ENCODE measurements at regions not wholly inside any gene's neighbourhood (a gene's known extent, or its start where the extent isn't known, plus 50 kb on each side); places are given as distances from the start of the nearest gene placed in this dataset.
"Not testable (repeated sequence)": the region's sequence is repeated elsewhere in the genome, so short reads cannot be mapped to it uniquely, and the experiment has no call there.

DNA sequence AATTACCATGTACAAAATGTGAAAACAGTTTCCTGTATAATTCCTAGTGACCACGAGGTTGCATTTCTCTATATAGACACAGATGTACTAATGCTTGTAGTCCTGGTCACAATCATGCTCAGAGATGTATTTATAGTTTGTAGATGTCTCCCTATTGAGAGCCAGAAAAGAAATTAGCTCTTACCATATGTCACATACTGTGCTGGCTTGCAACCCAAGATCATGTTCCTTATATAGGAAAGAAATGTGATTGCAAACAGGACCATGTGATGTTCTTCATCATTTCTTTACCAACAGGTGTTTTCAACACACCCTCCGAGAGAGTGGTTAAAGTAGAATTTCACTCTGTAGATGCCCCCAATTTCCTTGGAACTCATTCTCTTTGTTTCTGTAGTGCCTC, 369.4 kb downstream of the CBLN4 start:
- H3K27me3 ChIP-seq (ENCODE audit: control insufficient read depth, insufficient read depth, low read length) = no peaks in the 10 kb centered on the region
- H3K36me3 ChIP-seq (replicated peaks; ENCODE audit: control insufficient read depth, insufficient read depth, low read length) = no peaks in the 10 kb centered on the region
- H3K4me3 ChIP-seq (ENCODE audit: insufficient read depth, low read depth, low read length) = no peak overlapping the region
- DNase-seq = no peak

DNA sequence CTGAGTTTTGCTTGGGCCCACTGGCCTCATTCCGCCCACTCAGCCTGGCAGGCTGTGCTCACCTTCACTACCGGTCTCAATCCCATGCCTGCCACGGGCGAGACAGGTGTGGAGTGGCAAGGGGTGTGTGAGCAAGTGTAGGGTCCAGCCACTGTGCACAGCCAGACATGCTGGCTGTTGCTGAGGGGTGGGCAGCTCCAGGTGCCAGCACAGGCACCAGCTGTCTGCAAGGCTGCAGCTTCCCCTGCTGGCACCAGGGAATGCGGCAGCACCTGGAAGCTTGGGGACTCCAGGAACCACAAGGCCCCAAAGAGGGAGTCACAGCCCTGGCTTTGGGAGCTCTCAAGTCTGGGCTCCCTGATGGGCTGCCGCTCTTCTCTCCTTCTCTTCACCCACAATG, 372.7 kb downstream of the CBLN4 start:
- no peak overlapping the region for H3K4me3 ChIP-seq (ENCODE audit: insufficient read depth, low read depth, low read length)
- DNase-seq = no peak
- no peaks in the 10 kb centered on the region for H3K36me3 ChIP-seq (replicated peaks; ENCODE audit: control insufficient read depth, insufficient read depth, low read length)
- H3K27me3 ChIP-seq (ENCODE audit: control insufficient read depth, insufficient read depth, low read length) = no peaks in the 10 kb centered on the region

DNA sequence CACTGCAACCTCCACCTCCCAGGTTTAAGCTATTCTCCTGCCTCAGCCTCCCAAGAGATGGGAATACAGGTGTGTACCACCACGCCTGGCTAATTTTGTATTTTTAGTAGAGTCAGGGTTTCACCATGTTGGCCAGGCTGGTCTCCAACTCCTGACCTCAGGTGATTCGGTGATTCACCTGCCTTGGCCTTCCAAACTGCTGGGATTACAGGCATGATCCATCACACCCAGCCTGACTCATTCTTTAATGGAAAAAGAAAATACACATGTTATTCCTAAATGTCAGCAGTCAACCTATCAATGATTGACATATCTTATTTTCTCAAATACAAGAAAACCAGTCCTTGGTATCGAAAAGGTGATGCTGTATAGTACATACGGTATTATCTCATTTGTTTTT, 376.2 kb downstream of the CBLN4 start:
- H3K36me3 ChIP-seq (replicated peaks; ENCODE audit: control insufficient read depth, insufficient read depth, low read length); DNase-seq; H3K4me3 ChIP-seq (ENCODE audit: insufficient read depth, low read depth, low read length); H3K27me3 ChIP-seq (ENCODE audit: control insufficient read depth, insufficient read depth, low read length): not testable (repeated sequence)

DNA sequence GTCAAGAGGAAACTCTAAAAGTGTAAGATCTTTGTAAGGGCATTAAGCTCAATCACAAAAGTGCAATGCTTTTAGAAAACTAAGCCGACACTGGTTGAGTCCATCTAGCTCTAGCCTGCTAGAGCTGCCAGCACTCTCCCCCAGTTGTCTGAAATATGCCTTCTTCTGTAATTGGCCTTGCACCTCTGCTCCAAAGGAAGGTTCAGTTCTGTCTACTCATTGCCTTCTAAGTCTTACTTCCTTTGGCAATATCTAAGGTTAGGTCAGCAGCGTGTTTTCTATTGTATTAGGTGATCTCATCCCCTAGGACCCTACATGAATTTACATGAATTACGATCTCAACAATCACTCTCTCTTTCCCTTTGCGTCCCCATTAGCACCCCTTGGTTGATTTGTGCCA, 378.6 kb downstream of the CBLN4 start:
- no peak for DNase-seq
- H3K27me3 ChIP-seq (ENCODE audit: control insufficient read depth, insufficient read depth, low read length) = no peaks in the 10 kb centered on the region
- no peak overlapping the region for H3K4me3 ChIP-seq (ENCODE audit: insufficient read depth, low read depth, low read length)
- H3K36me3 ChIP-seq (replicated peaks; ENCODE audit: control insufficient read depth, insufficient read depth, low read length) = no peaks in the 10 kb centered on the region

DNA sequence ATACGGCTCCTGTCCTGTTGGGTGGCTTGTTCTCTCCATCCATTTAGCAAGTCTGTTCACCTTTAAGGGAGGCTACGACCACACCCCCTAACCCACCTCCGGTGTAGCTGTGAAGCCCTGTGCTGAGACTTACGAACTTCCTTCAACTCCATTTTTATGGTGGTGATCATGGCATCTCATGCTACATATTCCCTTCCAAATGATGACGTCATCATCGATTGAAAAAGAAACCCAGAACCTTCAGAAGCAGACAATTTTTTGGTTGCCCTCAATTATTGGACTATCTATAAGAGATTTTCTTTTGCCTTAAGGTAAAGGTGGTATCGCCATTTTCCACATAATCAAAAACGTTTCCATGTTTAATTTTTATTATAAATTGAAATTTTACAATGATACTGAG, 389.0 kb downstream of the CBLN4 start:
- H3K36me3 ChIP-seq (replicated peaks; ENCODE audit: control insufficient read depth, insufficient read depth, low read length) = no peaks in the 10 kb centered on the region
- no peak overlapping the region for H3K4me3 ChIP-seq (ENCODE audit: insufficient read depth, low read depth, low read length)
- no peaks in the 10 kb centered on the region for H3K27me3 ChIP-seq (ENCODE audit: control insufficient read depth, insufficient read depth, low read length)
- DNase-seq = no peak

DNA sequence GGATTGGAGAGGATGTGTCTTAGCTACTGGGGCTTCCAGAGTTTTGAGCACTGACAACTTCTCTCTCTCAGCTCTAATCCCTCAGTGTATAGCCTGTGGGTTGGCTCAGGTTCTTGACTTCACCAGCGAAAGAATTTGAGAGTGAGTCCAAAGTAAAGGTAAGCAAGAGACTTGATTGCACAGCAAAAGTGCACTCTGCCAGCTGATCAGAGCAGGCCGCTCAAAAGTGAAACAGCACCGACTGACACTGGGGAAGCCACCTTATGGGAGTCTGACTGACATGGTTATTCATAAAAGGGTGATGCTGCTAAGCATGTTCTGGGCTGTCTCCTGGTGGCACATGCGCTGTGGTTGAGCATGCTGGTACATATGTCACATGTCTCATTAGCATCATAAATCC, 389.5 kb downstream of the CBLN4 start:
- DNase-seq = no peak
- Histone ChIP-seq H3K4me3 (ENCODE audit: insufficient read depth, low read depth, low read length) (no peak overlapping the region), H3K27me3 (ENCODE audit: control insufficient read depth, insufficient read depth, low read length) (no peaks in the 10 kb centered on the region), H3K36me3 (replicated peaks; ENCODE audit: control insufficient read depth, insufficient read depth, low read length) (no peaks in the 10 kb centered on the region)

DNA sequence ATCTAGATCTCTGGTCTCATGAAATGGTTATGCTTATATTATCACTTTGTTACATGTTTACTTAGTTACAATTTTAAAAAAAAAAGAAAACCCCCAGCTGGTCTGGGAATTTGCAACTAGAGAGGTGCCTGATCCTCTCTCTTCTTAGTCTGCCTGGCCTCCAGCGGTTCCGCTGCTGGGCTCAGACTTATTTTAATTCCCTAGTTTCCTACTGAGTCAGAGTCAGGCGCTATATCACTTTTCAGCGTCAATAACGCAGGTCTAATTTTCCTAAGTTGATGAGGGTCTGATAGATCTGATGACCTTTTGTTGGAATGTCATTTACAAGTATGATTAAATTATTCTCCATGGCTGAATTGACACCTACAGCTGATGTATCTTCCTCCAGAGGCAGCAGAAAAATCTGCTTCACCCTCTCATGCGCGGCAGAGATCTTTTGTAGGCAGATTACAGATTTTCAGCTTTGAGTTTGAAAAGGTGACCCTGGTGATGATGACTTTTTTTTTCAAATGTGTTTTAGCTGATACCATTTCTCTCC, 391.0 kb downstream of the CBLN4 start:
- Histone ChIP-seq H3K4me3 (ENCODE audit: insufficient read depth, low read depth, low read length) (no peak overlapping the region), H3K27me3 (ENCODE audit: control insufficient read depth, insufficient read depth, low read length) (no peaks in the 10 kb centered on the region), H3K36me3 (replicated peaks; ENCODE audit: control insufficient read depth, insufficient read depth, low read length) (no peaks in the 10 kb centered on the region)
- no peak for DNase-seq

DNA sequence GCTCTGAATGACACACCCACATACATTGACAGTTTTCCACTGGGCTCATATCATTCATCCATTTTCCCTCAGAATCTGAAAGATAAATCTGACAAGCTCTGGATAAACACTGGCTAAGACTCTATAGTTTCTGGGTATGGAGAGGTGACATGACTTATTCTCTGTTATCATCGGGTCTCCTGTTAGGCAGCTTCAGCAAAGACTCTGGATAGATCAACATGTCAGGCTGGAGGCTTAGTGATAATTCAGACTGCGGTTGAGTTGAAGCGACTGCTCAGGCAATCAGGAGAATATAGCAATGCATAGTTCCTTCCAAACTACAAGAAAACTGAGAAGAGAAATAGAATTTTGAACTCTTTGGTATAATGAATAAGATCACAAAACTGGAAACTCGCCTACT, 394.6 kb downstream of the CBLN4 start:
- Histone ChIP-seq H3K36me3 (replicated peaks; ENCODE audit: control insufficient read depth, insufficient read depth, low read length) (no peaks in the 10 kb centered on the region), H3K27me3 (ENCODE audit: control insufficient read depth, insufficient read depth, low read length) (no peaks in the 10 kb centered on the region)

DNA sequence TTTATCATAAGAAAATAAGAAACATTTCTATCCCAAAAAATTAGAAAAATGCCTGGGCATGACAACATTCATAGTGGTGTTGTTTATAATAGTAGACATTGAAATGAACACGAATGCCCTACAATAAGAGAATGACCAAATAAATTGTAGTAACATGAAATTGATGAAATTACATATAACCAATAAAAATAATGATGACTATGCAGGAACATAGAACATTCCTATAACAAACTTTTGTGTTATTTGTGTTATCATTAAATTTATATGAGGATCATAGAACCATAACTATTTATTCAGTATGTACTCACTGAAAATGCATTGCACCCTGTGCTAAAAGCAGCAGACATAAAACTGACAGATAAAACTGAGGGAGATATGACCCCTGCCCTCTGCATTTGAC, 399.7 kb downstream of the CBLN4 start:
- Histone ChIP-seq H3K4me3 (ENCODE audit: insufficient read depth, low read depth, low read length) (no peak overlapping the region), H3K36me3 (replicated peaks; ENCODE audit: control insufficient read depth, insufficient read depth, low read length) (no peaks in the 10 kb centered on the region), H3K27me3 (ENCODE audit: control insufficient read depth, insufficient read depth, low read length) (no peaks in the 10 kb centered on the region)
- DNase-seq = no peak

More for the DNA sequence above, 394.6 kb downstream of the CBLN4 start:
- H3K4me3 ChIP-seq (ENCODE audit: insufficient read depth, low read depth, low read length) = no peak overlapping the region
- no peak for DNase-seq

DNA sequence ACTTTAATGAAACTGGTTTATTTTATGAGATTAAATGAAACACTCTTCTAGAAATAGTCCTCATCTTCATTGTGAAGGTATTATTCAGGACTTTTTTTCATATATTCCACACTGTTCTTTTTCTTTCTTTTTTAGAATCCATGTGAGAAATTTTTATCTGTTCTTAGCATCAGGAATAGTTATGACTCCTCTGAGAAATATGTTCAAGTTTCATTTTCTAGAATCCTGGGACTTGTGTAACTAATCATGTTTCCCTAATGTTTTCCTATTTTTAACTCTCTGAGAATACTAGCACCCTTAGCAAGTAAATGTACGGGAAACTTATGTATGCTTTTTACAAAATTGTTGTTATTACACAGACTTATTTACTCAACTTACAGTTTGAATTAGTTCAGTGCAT, 407.8 kb downstream of the CBLN4 start:
- Histone ChIP-seq H3K4me3 (ENCODE audit: insufficient read depth, low read depth, low read length) (no peak overlapping the region), H3K27me3 (ENCODE audit: control insufficient read depth, insufficient read depth, low read length) (no peaks in the 10 kb centered on the region), H3K36me3 (replicated peaks; ENCODE audit: control insufficient read depth, insufficient read depth, low read length) (no peaks in the 10 kb centered on the region)
- no peak for DNase-seq

DNA sequence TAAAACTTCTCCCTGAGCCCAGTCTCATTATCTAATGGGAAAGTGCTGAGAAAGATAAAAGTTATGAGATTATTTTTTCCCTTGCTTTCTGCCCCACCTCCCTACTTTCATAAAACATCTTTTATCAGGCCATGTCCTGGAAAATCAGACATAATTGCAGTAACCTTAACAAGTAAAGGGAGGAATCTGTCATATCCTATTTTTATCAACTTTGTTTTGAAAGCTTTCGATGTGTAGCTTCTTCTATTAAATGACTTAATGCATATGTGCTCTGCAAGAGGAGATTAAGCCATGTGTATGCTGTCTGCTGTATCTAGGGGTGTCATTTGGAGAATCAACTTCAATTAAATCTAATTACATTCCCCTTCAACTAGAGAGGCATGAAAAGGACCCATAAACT, 408.9 kb downstream of the CBLN4 start:
- H3K27me3 ChIP-seq (ENCODE audit: control insufficient read depth, insufficient read depth, low read length) = no peaks in the 10 kb centered on the region
- no peak overlapping the region for H3K4me3 ChIP-seq (ENCODE audit: insufficient read depth, low read depth, low read length)
- DNase-seq = no peak
- H3K36me3 ChIP-seq (replicated peaks; ENCODE audit: control insufficient read depth, insufficient read depth, low read length) = no peaks in the 10 kb centered on the region

DNA sequence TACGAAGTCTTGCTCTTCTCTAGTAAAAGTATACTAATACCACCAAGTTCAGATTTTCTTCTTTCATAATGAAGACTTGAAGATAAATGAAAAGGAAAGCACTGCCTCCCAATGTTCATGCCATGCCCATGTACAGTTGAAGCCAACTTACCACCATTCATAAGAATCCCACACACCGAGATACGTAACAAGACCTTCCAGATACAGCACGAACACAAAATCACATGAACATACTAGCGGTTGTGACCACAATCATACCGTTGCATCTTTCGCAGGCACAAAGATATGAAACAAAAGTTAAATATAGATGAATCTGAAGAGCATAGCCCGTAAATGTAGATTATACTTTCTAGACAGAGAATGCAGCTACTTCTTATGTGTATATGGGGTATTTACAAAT, 412.5 kb downstream of the CBLN4 start:
- Histone ChIP-seq H3K36me3 (replicated peaks; ENCODE audit: control insufficient read depth, insufficient read depth, low read length) (no peaks in the 10 kb centered on the region), H3K4me3 (ENCODE audit: insufficient read depth, low read depth, low read length) (no peak overlapping the region)
- DNase-seq = no peak

DNA sequence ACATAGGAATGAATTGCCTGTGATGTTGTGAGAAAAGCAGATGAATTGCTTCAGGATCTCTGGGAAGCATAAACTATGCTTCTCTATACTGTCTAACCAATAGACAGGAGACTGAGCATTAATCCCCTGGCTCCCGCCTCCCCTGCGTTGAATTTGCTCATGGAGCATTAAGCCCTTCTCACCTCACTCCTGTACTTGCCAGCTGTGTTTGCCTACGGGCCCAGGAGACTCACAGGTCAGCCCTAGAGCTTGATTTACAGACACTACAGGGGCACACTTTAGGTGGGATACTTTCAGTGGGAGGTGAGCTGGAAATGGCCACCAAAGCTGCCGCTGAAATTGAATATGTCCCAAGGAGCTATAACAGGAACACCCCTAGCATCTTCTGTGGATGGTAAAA, 418.7 kb downstream of the CBLN4 start:
- Histone ChIP-seq H3K36me3 (replicated peaks; ENCODE audit: control insufficient read depth, insufficient read depth, low read length) (no peaks in the 10 kb centered on the region), H3K4me3 (ENCODE audit: insufficient read depth, low read depth, low read length) (no peak overlapping the region)
- no peak for DNase-seq

More for the DNA sequence above, 412.5 kb downstream of the CBLN4 start:
- H3K27me3 ChIP-seq (ENCODE audit: control insufficient read depth, insufficient read depth, low read length) = no peaks in the 10 kb centered on the region

DNA sequence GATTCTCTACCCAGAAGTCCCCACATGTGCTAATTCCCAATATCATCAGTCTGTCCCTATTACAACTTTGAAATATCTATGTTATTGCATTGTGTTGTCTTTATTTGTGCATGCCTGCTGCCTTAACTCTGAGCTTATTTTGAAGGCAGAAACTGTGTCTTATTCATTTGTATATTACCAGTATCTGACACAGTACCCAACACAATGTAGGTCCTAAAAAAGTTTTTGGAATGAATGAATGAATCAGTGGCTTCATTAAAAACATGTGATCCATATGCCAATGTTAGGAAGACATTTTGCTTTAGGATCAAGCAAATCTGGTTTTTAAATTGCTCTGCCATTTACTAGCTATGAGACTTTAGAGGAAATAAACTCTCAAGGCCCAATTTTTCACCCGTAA, 420.4 kb downstream of the CBLN4 start:
- Histone ChIP-seq H3K27me3 (ENCODE audit: control insufficient read depth, insufficient read depth, low read length) (no peaks in the 10 kb centered on the region), H3K4me3 (ENCODE audit: insufficient read depth, low read depth, low read length) (no peak overlapping the region), H3K36me3 (replicated peaks; ENCODE audit: control insufficient read depth, insufficient read depth, low read length) (no peaks in the 10 kb centered on the region)
- DNase-seq = no peak

More for the DNA sequence above, 418.7 kb downstream of the CBLN4 start:
- H3K27me3 ChIP-seq (ENCODE audit: control insufficient read depth, insufficient read depth, low read length) = no peaks in the 10 kb centered on the region

DNA sequence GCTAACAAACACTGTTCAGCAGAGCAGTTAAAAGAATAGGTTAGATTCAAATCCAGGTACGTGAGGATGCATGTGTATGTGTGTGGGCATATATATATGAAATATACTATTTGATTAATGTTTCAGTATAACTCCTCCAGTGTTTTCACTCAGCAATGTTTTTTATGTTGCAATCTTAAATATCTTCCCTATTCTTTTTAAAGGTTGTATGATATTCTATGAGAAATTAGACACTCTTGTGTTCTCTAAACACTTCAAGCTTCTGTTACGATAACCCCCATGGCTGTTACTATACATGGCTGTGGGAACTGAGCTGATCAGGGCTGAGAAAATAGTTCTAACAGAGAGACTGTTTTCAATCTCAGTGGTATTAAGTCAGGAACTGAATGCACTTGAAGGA, 421.0 kb downstream of the CBLN4 start:
- Histone ChIP-seq H3K4me3 (ENCODE audit: insufficient read depth, low read depth, low read length) (no peak overlapping the region), H3K27me3 (ENCODE audit: control insufficient read depth, insufficient read depth, low read length) (no peaks in the 10 kb centered on the region), H3K36me3 (replicated peaks; ENCODE audit: control insufficient read depth, insufficient read depth, low read length) (no peaks in the 10 kb centered on the region)
- DNase-seq = no peak

DNA sequence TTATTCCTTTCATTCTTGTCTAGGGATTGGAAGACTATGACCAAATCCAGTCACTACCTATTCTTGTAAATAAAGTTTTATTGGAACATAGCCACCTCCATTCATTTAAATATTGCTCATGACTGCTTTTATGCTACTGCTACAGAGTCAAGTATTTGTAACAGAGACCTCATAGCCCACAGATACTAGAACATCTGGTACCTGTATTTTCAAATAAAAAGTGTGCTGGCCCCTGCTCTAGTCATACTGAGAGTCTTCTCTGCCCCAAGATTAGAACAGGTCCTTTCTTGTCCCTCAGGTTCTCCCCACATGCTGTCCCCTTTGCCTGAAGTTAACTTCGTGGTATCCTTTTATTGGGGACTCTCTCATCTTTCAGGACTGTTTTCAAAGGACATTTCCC, 422.3 kb downstream of the CBLN4 start:
- H3K36me3 ChIP-seq (replicated peaks; ENCODE audit: control insufficient read depth, insufficient read depth, low read length) = no peaks in the 10 kb centered on the region
- no peak overlapping the region for H3K4me3 ChIP-seq (ENCODE audit: insufficient read depth, low read depth, low read length)
- DNase-seq = no peak
- H3K27me3 ChIP-seq (ENCODE audit: control insufficient read depth, insufficient read depth, low read length) = no peaks in the 10 kb centered on the region
